GM12874 (cell line): ENCODE measurements at regions not wholly inside any gene's neighbourhood (a gene's known extent, or its start where the extent isn't known, plus 50 kb on each side); places are given as distances from the start of the nearest gene placed in this dataset.

Experiments used
- TF ChIP-seq, protein P1 (sequence below): IDR thresholded peaks from 2 replicates; pipeline ENCODE4 v1.5.1; 2011; ENCODE audit warnings: low read depth, mild to moderate bottlenecking, control low read depth, low read length, moderate library complexity; ENCODE audit not compliant: insufficient read depth

DNA sequence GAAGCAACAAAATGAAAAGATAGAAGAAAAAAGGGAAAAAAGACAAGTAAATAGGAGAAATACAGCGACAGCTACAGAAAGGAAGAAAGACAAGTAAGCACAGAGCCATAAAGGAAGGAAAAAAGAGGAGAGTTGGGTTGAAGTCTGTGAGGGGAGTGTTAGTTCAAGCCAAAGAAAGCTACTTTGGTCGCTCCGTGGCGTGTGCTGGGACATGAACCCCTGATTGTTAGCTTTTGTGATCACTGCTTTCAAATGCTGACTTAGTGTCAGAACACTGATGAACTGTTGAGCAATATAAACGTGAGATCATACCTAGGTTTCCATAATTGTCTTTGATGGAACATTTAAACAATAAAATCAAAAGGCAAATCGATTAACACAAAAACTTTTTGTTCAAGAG, 370.1 kb downstream of the TMEM161B start:
- TF ChIP-seq, protein P1, sequence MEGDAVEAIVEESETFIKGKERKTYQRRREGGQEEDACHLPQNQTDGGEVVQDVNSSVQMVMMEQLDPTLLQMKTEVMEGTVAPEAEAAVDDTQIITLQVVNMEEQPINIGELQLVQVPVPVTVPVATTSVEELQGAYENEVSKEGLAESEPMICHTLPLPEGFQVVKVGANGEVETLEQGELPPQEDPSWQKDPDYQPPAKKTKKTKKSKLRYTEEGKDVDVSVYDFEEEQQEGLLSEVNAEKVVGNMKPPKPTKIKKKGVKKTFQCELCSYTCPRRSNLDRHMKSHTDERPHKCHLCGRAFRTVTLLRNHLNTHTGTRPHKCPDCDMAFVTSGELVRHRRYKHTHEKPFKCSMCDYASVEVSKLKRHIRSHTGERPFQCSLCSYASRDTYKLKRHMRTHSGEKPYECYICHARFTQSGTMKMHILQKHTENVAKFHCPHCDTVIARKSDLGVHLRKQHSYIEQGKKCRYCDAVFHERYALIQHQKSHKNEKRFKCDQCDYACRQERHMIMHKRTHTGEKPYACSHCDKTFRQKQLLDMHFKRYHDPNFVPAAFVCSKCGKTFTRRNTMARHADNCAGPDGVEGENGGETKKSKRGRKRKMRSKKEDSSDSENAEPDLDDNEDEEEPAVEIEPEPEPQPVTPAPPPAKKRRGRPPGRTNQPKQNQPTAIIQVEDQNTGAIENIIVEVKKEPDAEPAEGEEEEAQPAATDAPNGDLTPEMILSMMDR, result no peak

DNA sequence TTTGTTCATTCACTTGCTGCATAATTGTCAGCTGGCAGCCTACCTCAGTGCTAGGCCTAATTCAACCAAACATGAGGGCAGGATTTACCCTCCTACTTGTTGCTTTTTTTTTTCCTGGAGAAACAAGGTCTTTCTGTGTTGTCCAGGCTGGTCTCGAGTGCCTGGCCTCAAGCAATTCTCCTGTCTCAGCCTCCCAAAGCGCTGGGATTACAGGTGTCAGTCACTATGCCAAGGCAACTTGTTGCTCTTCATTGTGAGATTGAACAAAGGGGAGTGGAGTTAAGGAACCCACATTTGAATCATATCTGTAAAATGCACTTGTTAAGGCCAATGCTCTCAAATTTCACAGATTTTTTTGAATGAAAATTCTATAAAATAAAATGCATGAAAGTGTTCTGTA, 380.5 kb downstream of the TMEM161B start:
- TF ChIP-seq, protein P1, result no peak

DNA sequence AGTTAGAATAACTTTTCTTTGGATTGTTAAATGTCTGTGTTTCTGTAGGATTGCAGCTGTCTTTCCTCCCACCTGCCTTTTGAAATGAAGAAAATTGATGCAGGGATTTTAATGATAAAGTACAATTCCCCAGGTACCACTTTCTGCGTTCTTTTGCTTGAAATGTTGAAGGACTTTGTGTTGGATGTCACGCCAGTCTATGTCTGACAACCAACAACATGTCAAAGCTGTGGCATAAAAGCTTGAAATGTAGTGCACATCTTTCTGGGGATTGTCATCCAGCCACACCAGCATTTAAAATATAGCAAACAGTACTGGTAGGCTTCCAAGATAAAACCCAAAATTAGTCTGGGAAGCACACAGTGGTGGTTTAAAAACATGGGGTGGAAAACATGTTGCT, 381.4 kb downstream of the TMEM161B start:
- TF ChIP-seq, protein P1, result no peak

DNA sequence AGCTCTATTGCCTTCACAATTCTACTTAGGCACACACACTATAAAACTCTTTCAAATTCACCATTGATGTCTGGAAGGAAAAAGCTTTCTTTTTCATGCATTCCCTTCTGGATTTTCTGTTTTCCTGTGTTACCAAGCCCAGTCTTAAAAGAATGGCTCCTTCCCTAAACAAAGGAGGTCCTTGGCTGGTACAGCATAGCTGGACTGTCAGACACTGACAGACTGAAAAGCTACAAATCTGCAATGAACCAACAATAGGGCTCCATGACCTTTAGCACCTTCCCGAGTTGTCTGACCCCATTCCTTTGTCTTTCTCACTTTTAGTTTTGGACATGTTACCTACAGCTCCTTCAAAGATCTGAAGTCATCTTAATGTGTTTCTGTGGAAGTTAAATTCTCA, 382.5 kb downstream of the TMEM161B start:
- TF ChIP-seq, protein P1, result no peak

DNA sequence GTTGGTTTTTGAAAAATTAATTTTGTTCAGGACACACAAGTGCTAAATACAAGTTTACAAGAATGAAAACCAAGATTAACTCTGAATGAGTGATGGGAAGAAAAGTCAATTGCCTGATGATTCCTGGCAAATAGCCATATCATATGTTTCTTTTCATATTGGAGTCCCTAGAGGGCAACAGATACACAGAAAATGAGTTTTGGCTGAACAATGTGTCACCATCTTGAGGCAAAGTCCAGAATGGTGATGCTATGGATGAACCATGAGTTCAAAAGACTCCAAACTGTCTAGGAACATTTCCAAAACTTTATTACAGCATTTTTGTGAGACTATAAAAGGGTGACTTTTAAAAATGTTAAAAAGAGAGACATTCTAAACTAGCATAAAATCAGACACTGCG, 382.9 kb downstream of the TMEM161B start:
- TF ChIP-seq, protein P1, result no peak

DNA sequence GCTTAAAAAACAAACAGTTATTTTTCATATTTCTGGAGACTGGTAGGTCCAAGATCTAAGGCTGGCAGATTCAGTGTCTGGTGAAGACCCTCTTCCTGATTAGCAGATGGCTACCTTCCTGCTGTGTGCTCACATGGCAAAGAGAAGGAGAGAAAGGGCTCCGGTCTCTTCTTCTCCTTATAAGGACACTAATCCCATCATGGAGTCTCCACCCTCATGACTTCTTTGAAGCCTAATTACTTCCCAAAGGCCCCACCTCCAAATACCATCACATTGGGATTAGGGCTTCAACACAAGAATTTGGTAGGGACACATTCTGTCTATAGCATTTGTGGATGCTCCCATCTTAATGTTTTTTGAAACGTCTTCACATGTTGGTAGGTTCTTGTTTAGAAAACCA, 391.1 kb downstream of the TMEM161B start:
- TF ChIP-seq, protein P1, result no peak

DNA sequence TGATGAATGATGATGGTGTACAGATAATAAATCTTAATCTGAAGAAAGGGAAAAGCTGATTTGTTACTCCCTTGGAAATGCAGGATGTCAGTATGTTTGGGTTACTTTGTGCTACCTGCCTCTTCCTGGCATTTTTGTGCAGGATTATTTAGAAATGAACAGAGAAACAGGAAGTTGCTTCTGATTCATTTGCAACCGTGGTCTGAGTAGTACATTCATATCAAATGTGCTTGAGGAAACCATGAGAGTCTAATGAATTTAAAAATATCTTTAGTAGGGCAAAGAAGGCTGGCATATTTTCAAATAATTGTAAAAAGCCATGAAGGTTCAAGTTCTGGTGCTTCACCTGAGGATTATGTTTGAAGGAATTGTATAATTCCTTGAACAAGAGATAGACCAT, 391.6 kb downstream of the TMEM161B start:
- TF ChIP-seq, protein P1, result no peak

DNA sequence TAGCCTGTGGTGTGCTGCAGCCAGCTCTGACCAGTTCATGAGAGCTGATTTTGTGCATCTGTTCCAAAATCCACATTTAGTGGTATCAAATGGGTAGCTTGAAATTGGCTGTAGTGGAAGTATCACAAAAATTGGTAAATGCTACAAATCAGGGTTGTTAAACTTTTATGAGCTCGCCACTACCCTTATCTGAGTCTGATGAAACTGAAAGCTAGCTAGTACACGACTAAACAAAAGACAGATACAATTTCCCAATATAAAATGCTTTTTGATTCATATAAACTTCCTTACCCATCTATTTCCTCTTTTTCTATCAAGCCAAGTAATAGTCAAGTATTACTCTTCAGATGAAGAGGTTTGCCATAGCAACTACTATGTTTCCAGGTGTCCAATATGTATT, 392.0 kb downstream of the TMEM161B start:
- TF ChIP-seq, protein P1, result no peak
